Brain microvascular endothelial cell (primary cell): ENCODE measurements at regions not wholly inside any gene's neighbourhood (a gene's known extent, or its start where the extent isn't known, plus 50 kb on each side); places are given as distances from the start of the nearest gene placed in this dataset.
A peak's percentile ranks its signal among the peaks of the same experiment; 100 is the strongest.

Experiments used
- DNase-seq: peaks from one replicate; pipeline ENCODE4 v3.0.0-alpha.2; 2020
- H3K27ac ChIP-seq: fragments of 250-450 bp; sonication (Bioruptor Pico); 2 replicates; pipeline ENCODE4 v1.5.1; 2020; ENCODE audit warnings: mild to moderate bottlenecking, moderate library complexity
- H3K27me3 ChIP-seq: fragments of 250-450 bp; sonication (Bioruptor Pico); replicated peaks from 2 replicates; pipeline ENCODE4 v1.5.1; 2020; ENCODE audit warnings: mild to moderate bottlenecking
- H3K36me3 ChIP-seq: fragments of 250-450 bp; sonication (Bioruptor Pico); replicated peaks from 2 replicates; pipeline ENCODE4 v1.5.1; 2020; ENCODE audit warnings: mild to moderate bottlenecking
- H3K4me3 ChIP-seq: 2 replicates; pipeline ENCODE4 v1.5.1; 2011; ENCODE audit warnings: low read depth, mild to moderate bottlenecking, control low read depth, low read length, moderate library complexity
- in situ Hi-C: cut with HindIII; loops from 2 replicates; pipeline ENCODE4 v1.10.0; 2017; ENCODE audit warnings: low sequenced_read_pairs, low pct_ligation_motif_present
- TF ChIP-seq, protein P1 (sequence below): IDR thresholded peaks from 2 replicates; pipeline ENCODE4 v1.5.1; 2011; ENCODE audit warnings: low read depth, mild to moderate bottlenecking, moderate library complexity, low read length, control low read depth, inconsistent platforms; ENCODE audit errors: missing control alignments

DNA sequence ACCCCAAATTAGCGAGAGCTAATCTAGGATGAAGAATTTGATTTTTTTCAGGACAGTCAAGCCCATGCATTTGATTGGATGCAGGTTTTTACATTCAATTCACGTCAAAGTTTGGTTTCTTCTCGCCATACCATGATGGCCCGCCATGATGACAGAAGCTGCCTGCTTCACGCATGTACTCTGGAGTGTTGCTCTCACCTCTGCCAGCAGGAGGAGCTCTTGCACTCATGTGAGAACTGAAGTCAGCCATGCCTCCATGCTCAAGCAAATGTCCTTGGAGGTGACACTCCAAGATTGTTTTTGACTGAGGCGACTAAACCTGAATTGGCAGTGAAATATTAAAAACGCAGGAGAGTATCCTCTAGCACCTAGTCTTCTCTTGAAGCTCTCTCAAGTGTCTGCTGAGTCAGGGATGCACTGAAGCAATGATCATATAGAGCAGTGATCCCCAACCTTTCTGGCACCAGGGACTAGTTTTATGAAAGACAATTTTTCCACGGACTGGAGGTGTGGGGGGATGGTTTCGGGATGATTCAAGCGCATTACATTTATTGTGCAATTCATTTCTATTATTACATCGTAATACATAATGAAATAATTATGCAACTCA, 120.9 kb downstream of the SAMMSON start:
- H3K27me3 ChIP-seq = no peaks in the 10 kb centered on the region
- H3K4me3 ChIP-seq = no peak overlapping the region
- in situ Hi-C loops = no loop called here
- H3K36me3 ChIP-seq = no peaks in the 10 kb centered on the region
- DNase-seq = peak; percentile 74
- H3K27ac ChIP-seq = no peak overlapping the region
- TF ChIP-seq, protein P1, sequence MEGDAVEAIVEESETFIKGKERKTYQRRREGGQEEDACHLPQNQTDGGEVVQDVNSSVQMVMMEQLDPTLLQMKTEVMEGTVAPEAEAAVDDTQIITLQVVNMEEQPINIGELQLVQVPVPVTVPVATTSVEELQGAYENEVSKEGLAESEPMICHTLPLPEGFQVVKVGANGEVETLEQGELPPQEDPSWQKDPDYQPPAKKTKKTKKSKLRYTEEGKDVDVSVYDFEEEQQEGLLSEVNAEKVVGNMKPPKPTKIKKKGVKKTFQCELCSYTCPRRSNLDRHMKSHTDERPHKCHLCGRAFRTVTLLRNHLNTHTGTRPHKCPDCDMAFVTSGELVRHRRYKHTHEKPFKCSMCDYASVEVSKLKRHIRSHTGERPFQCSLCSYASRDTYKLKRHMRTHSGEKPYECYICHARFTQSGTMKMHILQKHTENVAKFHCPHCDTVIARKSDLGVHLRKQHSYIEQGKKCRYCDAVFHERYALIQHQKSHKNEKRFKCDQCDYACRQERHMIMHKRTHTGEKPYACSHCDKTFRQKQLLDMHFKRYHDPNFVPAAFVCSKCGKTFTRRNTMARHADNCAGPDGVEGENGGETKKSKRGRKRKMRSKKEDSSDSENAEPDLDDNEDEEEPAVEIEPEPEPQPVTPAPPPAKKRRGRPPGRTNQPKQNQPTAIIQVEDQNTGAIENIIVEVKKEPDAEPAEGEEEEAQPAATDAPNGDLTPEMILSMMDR = peak; percentile 84

- in situ Hi-C loops = no loop called here
- H3K27ac ChIP-seq = no peak overlapping the region
- H3K27me3 ChIP-seq = no peaks in the 10 kb centered on the region
- no peak overlapping the region for H3K4me3 ChIP-seq
- H3K36me3 ChIP-seq = no peaks in the 10 kb centered on the region
- TF ChIP-seq, protein P1 = no peak
- DNase-seq = no peak
These were observed 127.7 kb downstream of the SAMMSON start for GRCh38 chr3:70127192-70127591.

DNA sequence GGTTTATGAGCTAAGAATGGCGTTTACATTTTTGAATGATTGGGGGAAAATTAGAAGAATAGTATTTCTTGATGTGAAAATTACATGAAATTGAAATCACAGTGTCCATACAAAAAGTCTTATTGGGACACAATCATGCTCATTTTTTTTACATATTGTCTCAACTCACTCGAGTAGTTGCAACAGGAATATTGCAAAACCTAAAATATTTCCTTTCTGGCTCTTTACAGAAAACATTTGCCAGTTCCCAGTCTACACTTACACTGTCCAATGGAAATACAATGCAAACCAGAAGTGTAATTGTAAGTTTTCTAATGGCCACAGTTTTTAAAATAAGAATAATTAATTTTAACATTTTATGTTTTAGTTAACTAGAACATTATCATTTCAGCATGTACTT, 137.8 kb downstream of the SAMMSON start:
- Histone ChIP-seq H3K36me3 (no peaks in the 10 kb centered on the region), H3K27me3 (no peaks in the 10 kb centered on the region), H3K4me3 (no peak overlapping the region), H3K27ac (no peak overlapping the region)
- TF ChIP-seq, protein P1 = no peak
- in situ Hi-C loops = no loop called here
- DNase-seq = no peak

- DNase-seq = no peak
- TF ChIP-seq, protein P1 = no peak
- H3K27me3 ChIP-seq = no peaks in the 10 kb centered on the region
- H3K4me3 ChIP-seq = no peak overlapping the region
- H3K36me3 ChIP-seq = no peaks in the 10 kb centered on the region
- no peak overlapping the region for H3K27ac ChIP-seq
- in situ Hi-C loops = no loop called here
These were observed 139.1 kb downstream of the SAMMSON start for GRCh38 chr3:70138606-70139005.
